ENCODE measurements at regions not wholly inside any gene's neighbourhood (a gene's known extent, or its start where the extent isn't known, plus 50 kb on each side); places are given as distances from the start of the nearest gene placed in this dataset.

DNA sequence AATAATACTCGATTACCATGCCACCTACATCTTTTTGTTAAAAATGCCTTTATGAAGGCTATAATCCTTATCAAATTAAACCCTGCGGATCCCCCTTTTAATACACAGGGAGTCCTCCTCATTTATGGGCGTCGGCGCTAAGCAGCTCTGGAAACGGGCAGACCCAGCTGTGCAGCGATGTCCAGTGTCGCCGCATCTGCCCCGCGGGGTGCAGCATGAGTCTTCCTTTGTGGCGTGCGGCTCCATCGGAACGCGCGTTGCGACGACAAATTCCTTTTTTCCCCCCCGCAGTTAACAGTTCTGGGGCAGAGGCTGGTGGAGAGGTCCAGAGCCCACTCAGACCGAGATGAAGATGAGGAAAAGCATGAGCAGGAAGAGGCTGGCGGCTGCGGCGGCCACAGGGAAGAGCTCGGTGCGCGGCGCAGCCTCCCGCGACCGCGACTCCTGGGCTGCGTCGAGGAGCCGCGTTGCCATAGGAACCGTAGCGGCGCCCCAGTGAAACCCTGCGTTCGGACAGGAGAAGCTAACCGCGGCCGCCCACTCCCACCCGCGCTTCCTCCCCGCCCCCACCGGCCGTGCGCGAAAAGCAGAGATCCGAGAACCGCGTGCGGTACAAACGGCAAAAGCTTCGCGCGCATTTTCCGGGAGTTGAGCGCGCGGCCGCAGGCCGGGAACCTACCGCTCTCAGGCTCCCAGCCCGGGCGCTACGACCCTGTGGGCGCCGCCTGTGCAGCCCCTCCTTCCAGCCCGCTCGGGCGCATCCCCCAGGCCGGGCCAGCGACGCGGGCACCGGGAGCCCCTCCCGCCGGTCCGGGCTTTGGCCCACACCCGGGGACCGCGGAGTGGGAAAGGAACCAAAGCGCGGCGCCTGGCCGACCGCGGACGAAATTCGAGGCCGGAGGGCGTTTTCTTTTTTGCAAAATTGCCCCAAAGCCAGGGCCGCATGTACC lies 130.6 kb downstream of the SPAG6 start (continued):
- no peak for TF ChIP-seq SMAD3 (CRISPR knock-in tag; IDR thresholded peaks at IDR 0.05; ENCODE audit: borderline replicate concordance)

DNA sequence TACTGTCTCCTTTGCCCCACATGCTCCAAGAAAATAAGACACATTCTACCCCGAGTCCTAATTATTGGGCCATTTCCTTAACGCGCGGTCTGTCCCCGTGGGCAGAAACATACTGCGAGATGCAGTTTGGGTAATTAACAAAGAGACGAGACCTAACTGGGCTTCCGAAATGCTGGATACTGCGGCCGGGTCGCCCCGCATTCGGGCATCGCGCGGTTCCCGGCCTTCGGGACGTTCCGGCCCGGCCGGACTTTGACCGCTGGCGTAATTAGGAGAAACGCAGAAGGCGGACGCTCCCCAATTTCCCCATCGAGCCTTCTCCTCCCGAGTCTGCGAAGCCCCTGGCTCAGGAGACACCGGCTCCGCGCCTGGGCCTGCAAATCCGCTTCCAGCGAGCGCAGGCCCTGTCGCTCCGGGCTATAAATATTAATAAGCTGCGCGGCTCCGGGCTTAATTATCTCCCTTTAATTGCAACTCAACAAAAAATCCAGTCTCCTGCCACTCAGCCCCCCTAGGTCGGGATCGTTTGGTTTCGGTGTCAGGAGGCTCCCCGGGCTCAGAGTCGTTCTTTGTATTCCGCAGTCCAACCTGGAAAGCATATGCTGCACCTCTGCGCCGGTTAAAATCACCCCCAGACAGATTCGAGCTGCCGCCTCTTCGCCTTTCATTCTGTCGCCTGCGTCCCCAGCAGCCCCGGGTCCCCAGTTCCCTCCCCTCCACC lies 131.5 kb downstream of the SPAG6 start:
- ChIA-PET CTCF (interaction anchor here (0.6 kb wide), 1 partner anchor 1305 kb away, joined by 3 read pairs; no protein-coding TSS in a partner anchor), POLR2A (no interaction called here)
- peak; percentile 41 for DNase-seq (ENCODE audit: low spot score)
- Mint-ChIP-seq H3K4me3 (peak overlapping the region; percentile 73), H3K27ac (no peak overlapping the region), H3K36me3 (no peaks in the 10 kb centered on the region), H3K27me3 (ENCODE audit: low read depth) (peaks cover 96% of the 10 kb centered on the region), H3K4me1 (peaks cover 40% of the 10 kb centered on the region), H3K9me3 (no peaks in the 10 kb centered on the region)
- peak; percentile 11 for ATAC-seq
- no peak for TF ChIP-seq ELF4 (CRISPR knock-in tag; IDR thresholded peaks at IDR 0.05; ENCODE audit: low read depth)
- TF ChIP-seq ZBTB21 (CRISPR knock-in tag; IDR thresholded peaks at IDR 0.05; ENCODE audit: borderline replicate concordance): no peak
- no peak for TF ChIP-seq SMAD3 (CRISPR knock-in tag; IDR thresholded peaks at IDR 0.05; ENCODE audit: borderline replicate concordance)
- no peak for TF ChIP-seq ZNF416 (CRISPR knock-in tag; IDR thresholded peaks at IDR 0.05)
- no peak for TF ChIP-seq ATF3 (CRISPR knock-in tag; conservative IDR thresholded peaks at IDR 0.05)
- TF ChIP-seq ZNF512 (CRISPR knock-in tag; IDR thresholded peaks at IDR 0.05; ENCODE audit: borderline replicate concordance): no peak
- TF ChIP-seq, protein P1, sequence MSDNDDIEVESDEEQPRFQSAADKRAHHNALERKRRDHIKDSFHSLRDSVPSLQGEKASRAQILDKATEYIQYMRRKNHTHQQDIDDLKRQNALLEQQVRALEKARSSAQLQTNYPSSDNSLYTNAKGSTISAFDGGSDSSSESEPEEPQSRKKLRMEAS (CRISPR knock-in tag; IDR thresholded peaks at IDR 0.05): no peak
- no peak for TF ChIP-seq CREM (CRISPR knock-in tag; IDR thresholded peaks at IDR 0.05)
- TF ChIP-seq CBFB (CRISPR knock-in tag; IDR thresholded peaks at IDR 0.05; ENCODE audit: low read depth): no peak
- TF ChIP-seq, protein P2, sequence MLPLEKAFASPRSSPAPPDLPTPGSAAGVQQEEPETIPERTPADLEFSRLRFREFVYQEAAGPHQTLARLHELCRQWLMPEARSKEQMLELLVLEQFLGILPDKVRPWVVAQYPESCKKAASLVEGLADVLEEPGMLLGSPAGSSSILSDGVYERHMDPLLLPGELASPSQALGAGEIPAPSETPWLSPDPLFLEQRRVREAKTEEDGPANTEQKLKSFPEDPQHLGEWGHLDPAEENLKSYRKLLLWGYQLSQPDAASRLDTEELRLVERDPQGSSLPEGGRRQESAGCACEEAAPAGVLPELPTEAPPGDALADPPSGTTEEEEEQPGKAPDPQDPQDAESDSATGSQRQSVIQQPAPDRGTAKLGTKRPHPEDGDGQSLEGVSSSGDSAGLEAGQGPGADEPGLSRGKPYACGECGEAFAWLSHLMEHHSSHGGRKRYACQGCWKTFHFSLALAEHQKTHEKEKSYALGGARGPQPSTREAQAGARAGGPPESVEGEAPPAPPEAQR (CRISPR knock-in tag; IDR thresholded peaks at IDR 0.05): no peak
- TF ChIP-seq NR1H2 (CRISPR knock-in tag; IDR thresholded peaks at IDR 0.05): no peak
- TF ChIP-seq NFYB (CRISPR knock-in tag; conservative IDR thresholded peaks at IDR 0.05; ENCODE audit: low read depth): no peak
- TF ChIP-seq ETV6 (CRISPR knock-in tag; IDR thresholded peaks at IDR 0.05): no peak
- TF ChIP-seq CREB1 (CRISPR knock-in tag; IDR thresholded peaks at IDR 0.05): no peak

DNA sequence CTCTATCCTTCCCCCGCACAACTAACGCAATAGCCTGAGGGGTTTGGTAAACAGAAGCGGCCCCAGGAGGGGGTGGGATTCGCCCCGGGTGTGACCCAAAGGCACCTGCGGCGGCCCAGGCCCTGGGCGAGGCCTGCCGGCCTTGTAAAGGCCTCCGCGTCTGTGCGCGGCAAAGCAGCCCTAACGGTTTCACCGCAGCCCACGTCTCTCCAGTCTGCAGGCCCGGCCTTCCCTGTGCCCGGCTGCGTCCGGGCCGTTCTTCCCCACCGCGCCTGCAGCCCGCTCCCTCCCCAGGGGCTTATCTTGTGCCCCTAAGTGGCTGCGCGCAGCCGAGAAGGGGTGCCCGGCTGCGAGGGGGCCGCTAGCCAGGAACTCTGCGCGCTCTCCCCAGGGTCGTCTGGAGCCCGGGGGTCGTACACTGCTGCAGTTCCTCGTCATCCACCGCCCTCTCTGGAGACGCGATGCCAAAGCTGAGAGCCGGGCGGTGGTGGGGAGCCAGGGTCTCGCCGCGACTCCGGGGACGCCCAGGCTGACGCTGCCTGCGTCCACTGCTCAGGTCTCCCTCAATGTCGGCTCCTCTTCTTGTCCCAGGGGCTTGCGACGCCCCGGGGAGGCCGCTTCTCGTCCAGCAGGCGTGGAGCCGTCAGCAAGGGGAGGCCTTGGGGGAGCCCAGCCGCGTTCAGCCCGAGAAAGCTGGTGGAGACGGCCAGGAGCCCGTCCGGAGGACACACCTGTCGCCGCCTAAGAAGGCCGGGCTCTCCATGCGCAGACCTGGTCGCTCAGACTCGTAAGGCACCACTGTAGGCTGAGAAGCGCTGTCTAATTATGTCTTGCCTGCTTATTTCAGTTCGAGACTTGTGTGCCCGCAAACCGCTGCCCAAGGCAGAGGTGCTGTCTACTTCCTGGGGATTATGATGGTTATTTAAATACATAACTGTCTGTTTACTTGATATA lies 132.3 kb downstream of the SPAG6 start:
- ChIA-PET POLR2A (interaction anchor here (0.6 kb wide), 1 partner anchor 785 kb away, joined by 3 read pairs; no protein-coding TSS in a partner anchor), CTCF (interaction anchor here (0.6 kb wide), 1 partner anchor 1306 kb away, joined by 3 read pairs; no protein-coding TSS in a partner anchor)
- no peak overlapping the region for H3K27ac Mint-ChIP-seq

More for the DNA sequence above, 132.3 kb downstream of the SPAG6 start:
- peak; percentile 71; the same call in 1 of the 2 replicates for TF ChIP-seq KAT7 (CRISPR knock-in tag; IDR thresholded peaks at IDR 0.05; ENCODE audit: borderline replicate concordance)
- no peak for TF ChIP-seq CBFB (CRISPR knock-in tag; IDR thresholded peaks at IDR 0.05; ENCODE audit: low read depth)
- TF ChIP-seq, protein P3, sequence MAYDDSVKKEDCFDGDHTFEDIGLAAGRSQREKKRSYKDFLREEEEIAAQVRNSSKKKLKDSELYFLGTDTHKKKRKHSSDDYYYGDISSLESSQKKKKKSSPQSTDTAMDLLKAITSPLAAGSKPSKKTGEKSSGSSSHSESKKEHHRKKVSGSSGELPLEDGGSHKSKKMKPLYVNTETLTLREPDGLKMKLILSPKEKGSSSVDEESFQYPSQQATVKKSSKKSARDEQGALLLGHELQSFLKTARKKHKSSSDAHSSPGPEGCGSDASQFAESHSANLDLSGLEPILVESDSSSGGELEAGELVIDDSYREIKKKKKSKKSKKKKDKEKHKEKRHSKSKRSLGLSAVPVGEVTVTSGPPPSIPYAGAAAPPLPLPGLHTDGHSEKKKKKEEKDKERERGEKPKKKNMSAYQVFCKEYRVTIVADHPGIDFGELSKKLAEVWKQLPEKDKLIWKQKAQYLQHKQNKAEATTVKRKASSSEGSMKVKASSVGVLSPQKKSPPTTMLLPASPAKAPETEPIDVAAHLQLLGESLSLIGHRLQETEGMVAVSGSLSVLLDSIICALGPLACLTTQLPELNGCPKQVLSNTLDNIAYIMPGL (CRISPR knock-in tag; IDR thresholded peaks at IDR 0.05): peak; percentile 53; the same call in 1 of the 2 replicates
- TF ChIP-seq, protein P4, sequence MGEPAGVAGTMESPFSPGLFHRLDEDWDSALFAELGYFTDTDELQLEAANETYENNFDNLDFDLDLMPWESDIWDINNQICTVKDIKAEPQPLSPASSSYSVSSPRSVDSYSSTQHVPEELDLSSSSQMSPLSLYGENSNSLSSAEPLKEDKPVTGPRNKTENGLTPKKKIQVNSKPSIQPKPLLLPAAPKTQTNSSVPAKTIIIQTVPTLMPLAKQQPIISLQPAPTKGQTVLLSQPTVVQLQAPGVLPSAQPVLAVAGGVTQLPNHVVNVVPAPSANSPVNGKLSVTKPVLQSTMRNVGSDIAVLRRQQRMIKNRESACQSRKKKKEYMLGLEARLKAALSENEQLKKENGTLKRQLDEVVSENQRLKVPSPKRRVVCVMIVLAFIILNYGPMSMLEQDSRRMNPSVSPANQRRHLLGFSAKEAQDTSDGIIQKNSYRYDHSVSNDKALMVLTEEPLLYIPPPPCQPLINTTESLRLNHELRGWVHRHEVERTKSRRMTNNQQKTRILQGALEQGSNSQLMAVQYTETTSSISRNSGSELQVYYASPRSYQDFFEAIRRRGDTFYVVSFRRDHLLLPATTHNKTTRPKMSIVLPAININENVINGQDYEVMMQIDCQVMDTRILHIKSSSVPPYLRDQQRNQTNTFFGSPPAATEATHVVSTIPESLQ (CRISPR knock-in tag; IDR thresholded peaks at IDR 0.05): no peak
- H3K9me3 Mint-ChIP-seq: no peaks in the 10 kb centered on the region
- no peaks in the 10 kb centered on the region for H3K36me3 Mint-ChIP-seq
- DNase-seq (ENCODE audit: low spot score) (peak; percentile 62), ATAC-seq (peak; percentile 69)
- H3K4me1 Mint-ChIP-seq: peaks cover 49% of the 10 kb centered on the region
- H3K27me3 Mint-ChIP-seq (ENCODE audit: low read depth): peaks cover 87% of the 10 kb centered on the region
- H3K4me3 Mint-ChIP-seq: peak overlapping the region; percentile 73
